GM18861 (cell line): ENCODE measurements at regions not wholly inside any gene's neighbourhood (a gene's known extent, or its start where the extent isn't known, plus 50 kb on each side); places are given as distances from the start of the nearest gene placed in this dataset.

ENCODE experiments used
- ATAC-seq: cut with Tn5 transposase; IDR thresholded peaks from one replicate; pipeline ENCODE4 v1.9.1; 2021; ENCODE audit not compliant: unreplicated experiment

DNA sequence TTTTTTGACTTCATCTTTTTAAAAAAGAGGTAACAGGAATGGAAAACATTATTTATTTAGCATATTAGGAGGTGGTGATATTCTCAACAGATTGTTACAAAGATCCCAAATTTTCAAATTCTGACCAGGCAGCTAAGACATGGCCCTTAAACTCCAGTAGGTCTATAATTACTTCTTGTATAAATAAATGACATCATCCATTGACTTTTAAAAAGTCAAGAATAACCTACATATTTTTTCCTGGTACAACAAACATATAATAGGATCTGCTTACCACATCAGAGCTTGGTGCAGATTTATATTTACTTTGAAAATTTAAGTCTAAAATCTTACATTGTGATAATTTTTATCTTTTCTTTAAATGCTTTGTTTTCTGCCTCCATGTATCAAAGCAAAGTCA lies 92.2 kb upstream of the TRPM3 start:
- no peak for ATAC-seq

GRCh38 chr9:71210326-71210725 lies 88.9 kb upstream of the TRPM3 start:
- ATAC-seq, result no peak

- no peak for ATAC-seq
Measured at GRCh38 chr9:71209890-71210289, 88.5 kb upstream of the TRPM3 start.

- no peak for ATAC-seq
Measured at GRCh38 chr9:71202931-71203330, 81.5 kb upstream of the TRPM3 start.

DNA sequence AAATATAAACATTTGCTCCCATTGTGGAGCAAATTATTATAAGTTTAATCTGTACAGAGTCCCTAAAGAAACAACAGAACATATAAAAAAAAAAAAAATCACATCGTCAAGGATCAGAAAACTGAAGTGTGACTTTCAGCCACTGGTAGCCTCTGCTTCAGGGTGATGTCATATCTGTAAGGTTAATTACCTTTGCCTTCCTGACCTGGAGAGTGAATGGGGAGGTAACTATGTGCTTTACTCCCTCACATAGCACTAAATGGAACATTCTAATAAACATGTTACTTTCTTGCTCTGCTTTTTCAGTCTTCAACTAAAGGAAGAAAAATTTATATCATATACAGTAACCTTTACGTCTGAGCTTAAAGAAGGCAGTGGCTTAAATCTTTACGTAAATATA lies 70.3 kb upstream of the TRPM3 start:
- no peak for ATAC-seq

DNA sequence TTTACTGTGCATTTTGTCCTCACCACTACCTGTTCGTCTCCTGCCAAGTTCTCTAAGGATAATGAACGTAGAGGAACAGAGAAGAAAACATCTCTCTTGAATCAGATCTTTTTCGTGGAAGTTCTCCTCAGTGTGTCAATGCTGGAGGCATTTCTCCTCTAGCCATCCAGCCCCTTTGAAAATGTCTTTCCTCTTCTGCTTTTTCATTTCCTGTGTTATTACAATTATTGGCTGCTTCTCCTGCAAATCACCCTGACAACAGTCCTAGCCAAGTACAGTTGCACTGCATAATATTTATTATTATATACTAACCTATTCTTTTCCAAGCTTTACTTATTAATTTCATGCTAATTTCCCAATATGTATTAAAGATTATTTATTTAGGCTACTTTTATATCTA lies 61.8 kb upstream of the TRPM3 start:
- no peak for ATAC-seq

DNA sequence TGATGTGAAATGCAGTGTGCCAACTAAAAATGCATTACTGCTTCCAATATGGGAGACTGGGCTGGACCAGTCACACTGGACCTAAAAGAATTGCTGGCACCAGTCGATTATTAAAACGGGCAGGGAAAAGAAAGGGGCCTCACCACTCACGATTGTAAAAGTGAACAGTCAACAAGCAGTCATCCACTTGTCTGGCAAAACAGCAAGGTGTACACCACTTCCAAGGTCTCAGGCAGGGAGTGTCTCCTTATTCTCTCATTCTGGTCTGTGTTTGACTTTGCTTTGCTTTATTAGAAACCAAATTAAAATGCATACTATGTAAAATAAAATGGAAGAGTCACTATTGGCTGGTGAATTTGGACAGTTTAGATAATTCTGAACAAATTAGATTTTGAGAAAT lies 57.8 kb upstream of the TRPM3 start:
- no peak for ATAC-seq

DNA sequence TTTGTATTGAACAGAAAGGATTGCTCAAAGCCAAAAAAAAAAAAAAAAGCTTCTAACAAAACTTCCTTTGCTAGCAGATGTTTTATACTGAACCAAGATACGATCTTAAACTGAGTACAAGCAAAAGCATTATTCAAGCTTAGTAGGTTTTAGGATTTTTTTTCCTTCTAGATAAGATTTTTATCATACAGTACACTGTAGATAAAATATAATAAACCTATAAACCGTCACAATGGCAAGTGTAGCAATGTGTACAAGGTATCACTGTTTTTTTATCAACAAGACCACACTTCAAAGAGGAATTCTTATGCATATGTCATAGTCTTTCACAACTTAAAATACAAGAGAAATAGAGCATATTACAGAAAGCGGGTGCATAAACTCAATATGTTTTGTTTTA lies 56.5 kb upstream of the TRPM3 start:
- ATAC-seq, result no peak

- no peak for ATAC-seq
Measured at GRCh38 chr9:71171517-71171916, 50.1 kb upstream of the TRPM3 start.
